CD4-positive, alpha-beta T cell treated with Interleukin-12 subunit alpha and Interleukin-12 subunit beta, for 1 hour (primary cell): ENCODE measurements at regions not wholly inside any gene's neighbourhood (a gene's known extent, or its start where the extent isn't known, plus 50 kb on each side); places are given as distances from the start of the nearest gene placed in this dataset.

ENCODE experiments used
- DNase-seq: peaks from one replicate; pipeline ENCODE4 v3.0.0-alpha.2; 2020

- no peak for DNase-seq
Measured at GRCh38 chr22:48647606-48648515, 1179.8 kb downstream of the BRD1 start.

- DNase-seq = no peak
Measured at GRCh38 chr22:48647051-48647450, 1180.6 kb downstream of the BRD1 start.

- DNase-seq = no peak
Measured at GRCh38 chr22:48646216-48646925, 1181.3 kb downstream of the BRD1 start.

GRCh38 chr22:48645766-48646165 is 1181.9 kb downstream of the BRD1 start:
- no peak for DNase-seq

GRCh38 chr22:48644997-48645396 is 1182.7 kb downstream of the BRD1 start:
- DNase-seq = no peak

- DNase-seq = no peak
Measured at GRCh38 chr22:48644108-48644507, 1183.6 kb downstream of the BRD1 start.

GRCh38 chr22:48643066-48643731 is 1184.5 kb downstream of the BRD1 start:
- no peak for DNase-seq

GRCh38 chr22:48642550-48642949 is 1185.1 kb downstream of the BRD1 start:
- no peak for DNase-seq

GRCh38 chr22:48641906-48642475 is 1185.7 kb downstream of the BRD1 start:
- no peak for DNase-seq

GRCh38 chr22:48640890-48641841 is 1186.5 kb downstream of the BRD1 start:
- DNase-seq = no peak

- no peak for DNase-seq
Measured at GRCh38 chr22:48639896-48640748, 1187.6 kb downstream of the BRD1 start.

- DNase-seq = no peak
Measured at GRCh38 chr22:48639021-48639795, 1188.5 kb downstream of the BRD1 start.

- no peak for DNase-seq
Measured at GRCh38 chr22:48637231-48637630, 1190.4 kb downstream of the BRD1 start.

- DNase-seq = no peak
Measured at GRCh38 chr22:48636746-48637145, 1190.9 kb downstream of the BRD1 start.

- no peak for DNase-seq
Measured at GRCh38 chr22:48635816-48636215, 1191.9 kb downstream of the BRD1 start.

GRCh38 chr22:48635031-48635430 is 1192.6 kb downstream of the BRD1 start:
- DNase-seq = no peak

- no peak for DNase-seq
Measured at GRCh38 chr22:48633996-48634836, 1193.5 kb downstream of the BRD1 start.

- DNase-seq = no peak
Measured at GRCh38 chr22:48632646-48633246, 1194.9 kb downstream of the BRD1 start.
